ENCODE measurements at regions not wholly inside any gene's neighbourhood (a gene's known extent, or its start where the extent isn't known, plus 50 kb on each side); places are given as distances from the start of the nearest gene placed in this dataset.
"Not testable (repeated sequence)": the region's sequence is repeated elsewhere in the genome, so short reads cannot be mapped to it uniquely, and the experiment has no call there.

GRCh38 chrX:55151199-55151598 lies 62.4 kb downstream of the PAGE2 start:
- intact Hi-C loops (cut with micrococcal nuclease), result no loop called here
- Mint-ChIP-seq H3K4me3 (no peak overlapping the region), H3K36me3 (ENCODE audit: low read depth) (peaks cover 4% of the 10 kb centered on the region), H3K27ac (no peak overlapping the region), H3K4me1 (ENCODE audit: low read depth) (no peaks in the 10 kb centered on the region), H3K27me3 (no peaks in the 10 kb centered on the region), H3K9me3 (no peaks in the 10 kb centered on the region)
- no peak for DNase-seq
- no peak for TF ChIP-seq CTCF (IDR thresholded peaks at IDR 0.05)
- CTCF ChIA-PET, result no interaction called here
- POLR2A ChIA-PET, result no interaction called here
- no peak for ATAC-seq

- POLR2A ChIA-PET, result no interaction called here
- ATAC-seq (no peak), DNase-seq (no peak)
- Mint-ChIP-seq H3K27me3 (no peaks in the 10 kb centered on the region), H3K9me3 (no peaks in the 10 kb centered on the region), H3K4me3 (peak overlapping the region; percentile 80), H3K36me3 (ENCODE audit: low read depth) (peaks cover 2% of the 10 kb centered on the region), H3K4me1 (ENCODE audit: low read depth) (peaks cover 12% of the 10 kb centered on the region), H3K27ac (peak overlapping the region; percentile 94)
- TF ChIP-seq CTCF (IDR thresholded peaks at IDR 0.05), result no peak
- intact Hi-C loops (cut with micrococcal nuclease), result no loop called here
- CTCF ChIA-PET, result interaction anchor here (1.5 kb wide), 1 partner anchor 268 kb away, joined by 4 read pairs; no protein-coding TSS in a partner anchor
Measured at GRCh38 chrX:55159551-55159950, 60.6 kb upstream of the PAGE5 start.

GRCh38 chrX:55160685-55161552 lies 59.2 kb upstream of the PAGE5 start:
- Mint-ChIP-seq H3K4me3 (peak overlapping the region; percentile 80), H3K27me3 (no peaks in the 10 kb centered on the region), H3K27ac (peak overlapping the region; percentile 94), H3K36me3 (ENCODE audit: low read depth) (no peaks in the 10 kb centered on the region), H3K4me1 (ENCODE audit: low read depth) (peaks cover 12% of the 10 kb centered on the region), H3K9me3 (no peaks in the 10 kb centered on the region)
- DNase-seq, result peak; percentile 94
- TF ChIP-seq CTCF (IDR thresholded peaks at IDR 0.05), result peak; percentile 40
- intact Hi-C loops (cut with micrococcal nuclease), result no loop called here
- ATAC-seq, result peak; percentile 94
- ChIA-PET POLR2A (no interaction called here), CTCF (no interaction called here)

GRCh38 chrX:55161581-55161980 lies 58.6 kb upstream of the PAGE5 start:
- H3K27me3 Mint-ChIP-seq, result no peaks in the 10 kb centered on the region
- H3K27ac Mint-ChIP-seq, result peak overlapping the region; percentile 94
- POLR2A ChIA-PET, result no interaction called here
- peaks cover 12% of the 10 kb centered on the region for H3K4me1 Mint-ChIP-seq (ENCODE audit: low read depth)
- ATAC-seq (no peak), DNase-seq (peak; percentile 3)
- no peaks in the 10 kb centered on the region for H3K36me3 Mint-ChIP-seq (ENCODE audit: low read depth)
- CTCF ChIA-PET, result no interaction called here
- intact Hi-C loops (cut with micrococcal nuclease), result no loop called here
- TF ChIP-seq CTCF (IDR thresholded peaks at IDR 0.05), result no peak
- no peaks in the 10 kb centered on the region for H3K9me3 Mint-ChIP-seq
- H3K4me3 Mint-ChIP-seq, result peak overlapping the region; percentile 80

- ChIA-PET CTCF (no interaction called here), POLR2A (interaction anchor here (1.6 kb wide), 1 partner anchor 355 kb away, joined by 3 read pairs; no protein-coding TSS in a partner anchor)
- no peaks in the 10 kb centered on the region for H3K36me3 Mint-ChIP-seq (ENCODE audit: low read depth)
- H3K27ac Mint-ChIP-seq, result no peak overlapping the region
- H3K27me3 Mint-ChIP-seq, result no peaks in the 10 kb centered on the region
- H3K4me1 Mint-ChIP-seq (ENCODE audit: low read depth), result peaks cover 12% of the 10 kb centered on the region
- intact Hi-C loops (cut with micrococcal nuclease), result no loop called here
- no peak for TF ChIP-seq CTCF (IDR thresholded peaks at IDR 0.05)
- H3K4me3 Mint-ChIP-seq, result no peak overlapping the region
- DNase-seq, result no peak
- no peaks in the 10 kb centered on the region for H3K9me3 Mint-ChIP-seq
- no peak for ATAC-seq
Measured at GRCh38 chrX:55163171-55163570, 57.0 kb upstream of the PAGE5 start.

- H3K4me1 Mint-ChIP-seq (ENCODE audit: low read depth); H3K27ac Mint-ChIP-seq; H3K36me3 Mint-ChIP-seq (ENCODE audit: low read depth); CTCF ChIA-PET; intact Hi-C loops (cut with micrococcal nuclease); H3K9me3 Mint-ChIP-seq; H3K4me3 Mint-ChIP-seq; H3K27me3 Mint-ChIP-seq; DNase-seq; POLR2A ChIA-PET; ATAC-seq: not testable (repeated sequence)
Measured at GRCh38 chrX:55165026-55165425, 55.1 kb upstream of the PAGE5 start.

All from activated CD8-positive, alpha-beta T cell treated with anti-CD3 and anti-CD28 coated beads for 36 hours (primary cell).